HFFc6 (cell line): ENCODE measurements at regions not wholly inside any gene's neighbourhood (a gene's known extent, or its start where the extent isn't known, plus 50 kb on each side); places are given as distances from the start of the nearest gene placed in this dataset.
"Not testable (repeated sequence)": the region's sequence is repeated elsewhere in the genome, so short reads cannot be mapped to it uniquely, and the experiment has no call there.

ENCODE experiments used
- DNase-seq: peaks from one replicate; pipeline ENCODE4 v3.0.0-alpha.2; 2018
- H3K27ac Mint-ChIP-seq: 2 replicates; pipeline ENCODE4 v1.8.0; 2020; ENCODE audit warnings: mild to moderate bottlenecking, mixed read lengths
- H3K27me3 Mint-ChIP-seq: 2 replicates; pipeline ENCODE4 v1.8.0; 2021; ENCODE audit warnings: mild to moderate bottlenecking, moderate library complexity, mixed read lengths; ENCODE audit not compliant: insufficient read depth
- H3K36me3 Mint-ChIP-seq: 2 replicates; pipeline ENCODE4 v1.8.0; 2021; ENCODE audit warnings: low read depth, mixed read lengths
- H3K4me1 Mint-ChIP-seq: 2 replicates; pipeline ENCODE4 v1.8.0; 2020; ENCODE audit warnings: low read depth, mixed read lengths
- H3K4me3 Mint-ChIP-seq: 2 replicates; pipeline ENCODE4 v1.8.0; 2020; ENCODE audit warnings: mild to moderate bottlenecking, moderate library complexity, mixed read lengths
- H3K9me3 Mint-ChIP-seq: 2 replicates; pipeline ENCODE4 v1.8.0; 2020; ENCODE audit warnings: mild to moderate bottlenecking, mixed read lengths
- TF ChIP-seq, protein P1 (sequence below): fragments of 200-600 bp; sonication (generic); IDR thresholded peaks from 2 replicates; pipeline ENCODE4 v1.5.0; 2021; ENCODE audit warnings: antibody characterized with exemption, mild to moderate bottlenecking

DNA sequence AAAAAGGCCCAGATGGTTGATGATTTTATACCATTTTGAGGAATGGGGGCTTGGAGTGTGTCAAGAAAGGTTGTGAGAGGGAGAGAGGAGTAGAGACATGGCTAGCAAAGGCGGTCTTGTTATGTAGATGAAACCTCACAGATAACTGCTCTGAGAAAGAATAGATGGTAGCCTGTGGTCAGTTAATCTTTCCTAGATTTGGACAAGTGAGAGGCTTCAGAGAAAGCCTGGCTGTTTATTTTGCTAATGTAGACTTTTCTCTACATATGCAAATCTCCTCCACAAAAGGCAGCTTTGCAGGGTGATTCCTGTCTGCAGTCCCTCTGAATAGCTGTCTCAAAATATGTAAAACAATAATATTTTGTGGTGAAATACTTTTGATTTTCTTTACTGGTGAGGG, 177.3 kb downstream of the OTOL1 start:
- DNase-seq = no peak
- TF ChIP-seq, protein P1, sequence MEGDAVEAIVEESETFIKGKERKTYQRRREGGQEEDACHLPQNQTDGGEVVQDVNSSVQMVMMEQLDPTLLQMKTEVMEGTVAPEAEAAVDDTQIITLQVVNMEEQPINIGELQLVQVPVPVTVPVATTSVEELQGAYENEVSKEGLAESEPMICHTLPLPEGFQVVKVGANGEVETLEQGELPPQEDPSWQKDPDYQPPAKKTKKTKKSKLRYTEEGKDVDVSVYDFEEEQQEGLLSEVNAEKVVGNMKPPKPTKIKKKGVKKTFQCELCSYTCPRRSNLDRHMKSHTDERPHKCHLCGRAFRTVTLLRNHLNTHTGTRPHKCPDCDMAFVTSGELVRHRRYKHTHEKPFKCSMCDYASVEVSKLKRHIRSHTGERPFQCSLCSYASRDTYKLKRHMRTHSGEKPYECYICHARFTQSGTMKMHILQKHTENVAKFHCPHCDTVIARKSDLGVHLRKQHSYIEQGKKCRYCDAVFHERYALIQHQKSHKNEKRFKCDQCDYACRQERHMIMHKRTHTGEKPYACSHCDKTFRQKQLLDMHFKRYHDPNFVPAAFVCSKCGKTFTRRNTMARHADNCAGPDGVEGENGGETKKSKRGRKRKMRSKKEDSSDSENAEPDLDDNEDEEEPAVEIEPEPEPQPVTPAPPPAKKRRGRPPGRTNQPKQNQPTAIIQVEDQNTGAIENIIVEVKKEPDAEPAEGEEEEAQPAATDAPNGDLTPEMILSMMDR = no peak
- no peaks in the 10 kb centered on the region for H3K4me1 Mint-ChIP-seq
- H3K36me3 Mint-ChIP-seq = no peaks in the 10 kb centered on the region; the same call in 1 of the 2 replicates
- no peaks in the 10 kb centered on the region for H3K27me3 Mint-ChIP-seq
- H3K4me3 Mint-ChIP-seq = no peak overlapping the region
- H3K9me3 Mint-ChIP-seq = peaks cover 32% of the 10 kb centered on the region
- H3K27ac Mint-ChIP-seq = no peak overlapping the region

GRCh38 chr3:161674402-161674801, 177.8 kb downstream of the OTOL1 start:
- Mint-ChIP-seq H3K4me3 (no peak overlapping the region), H3K9me3 (peaks cover 29% of the 10 kb centered on the region), H3K27ac (no peak overlapping the region), H3K27me3 (no peaks in the 10 kb centered on the region), H3K4me1 (no peaks in the 10 kb centered on the region), H3K36me3 (no peaks in the 10 kb centered on the region; the same call in 1 of the 2 replicates)
- no peak for DNase-seq
- TF ChIP-seq, protein P1 = no peak

DNA sequence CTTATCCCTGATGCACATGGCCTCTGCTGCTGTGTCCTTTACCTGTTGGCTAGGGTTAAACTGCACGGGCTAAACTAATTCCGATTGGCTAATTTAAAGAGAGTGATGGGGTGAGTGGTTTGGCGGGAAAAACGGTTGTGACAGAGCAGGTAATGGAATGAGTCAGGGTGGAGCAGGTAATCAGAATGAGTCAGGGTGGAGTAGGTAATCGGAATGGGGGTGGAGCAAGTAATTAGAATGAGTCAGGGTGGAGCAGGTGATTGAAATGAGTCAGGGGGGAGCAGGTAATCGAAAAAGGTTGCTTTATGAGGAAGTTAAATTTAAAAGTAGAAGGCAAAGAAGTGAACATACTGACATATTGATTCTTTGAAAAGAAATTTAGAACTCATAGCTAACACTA, 185.2 kb downstream of the OTOL1 start:
- H3K27me3 Mint-ChIP-seq, DNase-seq, H3K36me3 Mint-ChIP-seq, H3K4me3 Mint-ChIP-seq, H3K4me1 Mint-ChIP-seq, H3K27ac Mint-ChIP-seq: not testable (repeated sequence)
- peaks cover 19% of the 10 kb centered on the region for H3K9me3 Mint-ChIP-seq

DNA sequence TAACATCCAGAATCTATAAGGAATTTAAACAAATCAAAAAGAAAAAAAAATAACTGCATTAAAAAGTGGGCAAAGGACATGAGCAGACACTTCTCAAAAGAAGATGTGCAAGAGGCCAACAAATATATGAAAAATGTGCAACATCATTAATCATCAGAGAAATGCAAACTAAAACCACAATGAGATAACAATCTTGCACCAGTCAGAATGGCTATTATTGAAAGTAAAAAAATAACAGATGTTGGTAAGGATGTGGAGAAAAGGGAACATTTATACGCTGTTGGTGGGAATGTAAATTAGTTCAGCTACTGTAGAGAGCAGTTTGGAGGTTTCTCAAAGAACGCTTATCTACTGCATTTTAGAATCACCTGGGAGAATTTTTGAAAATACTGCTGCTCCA, 186.1 kb downstream of the OTOL1 start:
- Mint-ChIP-seq H3K27me3 (no peaks in the 10 kb centered on the region), H3K4me3 (no peak overlapping the region), H3K9me3 (peaks cover 18% of the 10 kb centered on the region), H3K36me3 (no peaks in the 10 kb centered on the region), H3K4me1 (no peaks in the 10 kb centered on the region), H3K27ac (no peak overlapping the region)
- TF ChIP-seq, protein P1 = no peak
- no peak for DNase-seq

DNA sequence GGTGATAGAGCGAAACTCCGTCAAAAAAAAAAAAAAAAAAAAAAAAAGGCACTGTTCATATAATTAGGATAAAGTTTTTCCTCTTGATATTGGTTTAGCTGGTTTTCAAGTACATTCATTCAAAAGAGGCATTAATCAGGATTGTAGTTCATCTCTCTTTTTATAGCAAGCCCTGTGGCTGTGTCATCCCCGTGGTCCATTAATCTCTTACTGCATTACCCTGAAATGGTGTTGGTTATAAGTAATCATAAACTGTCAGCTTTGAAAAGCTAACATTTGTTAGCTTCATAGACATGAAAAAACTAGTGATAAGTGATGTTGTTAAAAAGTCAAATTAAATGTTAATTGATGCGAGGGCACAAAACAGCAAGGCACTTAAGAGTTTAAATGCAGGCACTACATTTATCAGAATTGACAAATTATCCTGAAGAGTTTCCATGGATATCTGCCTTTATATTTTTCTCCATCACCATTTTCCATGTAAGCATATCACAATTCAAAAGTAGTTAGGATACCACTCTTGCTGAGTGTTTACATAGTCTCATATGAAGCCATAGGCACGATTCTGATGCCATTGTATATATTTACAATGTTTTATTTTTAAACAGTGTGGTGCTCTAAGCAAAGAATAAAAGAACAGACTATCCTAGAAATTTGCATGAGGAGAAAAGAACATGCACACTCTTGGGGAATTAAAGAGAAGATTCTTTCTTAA, 193.1 kb downstream of the OTOL1 start:
- H3K4me3 Mint-ChIP-seq = no peak overlapping the region
- H3K27me3 Mint-ChIP-seq = no peaks in the 10 kb centered on the region
- H3K4me1 Mint-ChIP-seq = no peaks in the 10 kb centered on the region
- no peak for DNase-seq
- no peak overlapping the region for H3K27ac Mint-ChIP-seq
- TF ChIP-seq, protein P1 = no peak
- H3K36me3 Mint-ChIP-seq = no peaks in the 10 kb centered on the region; the same call in 1 of the 2 replicates
- H3K9me3 Mint-ChIP-seq = peaks cover 29% of the 10 kb centered on the region

- DNase-seq = no peak
- H3K27me3 Mint-ChIP-seq = no peaks in the 10 kb centered on the region
- no peaks in the 10 kb centered on the region for H3K4me1 Mint-ChIP-seq
- no peak overlapping the region for H3K27ac Mint-ChIP-seq
- H3K36me3 Mint-ChIP-seq = no peaks in the 10 kb centered on the region; the same call in 1 of the 2 replicates
- no peak overlapping the region for H3K4me3 Mint-ChIP-seq
- TF ChIP-seq, protein P1 = no peak
- peaks cover 34% of the 10 kb centered on the region for H3K9me3 Mint-ChIP-seq
These were observed 193.7 kb downstream of the OTOL1 start for GRCh38 chr3:161690299-161690620.
